ENCODE measurements at regions not wholly inside any gene's neighbourhood (a gene's known extent, or its start where the extent isn't known, plus 50 kb on each side); places are given as distances from the start of the nearest gene placed in this dataset.

GRCh38 chr11:112844517-112844916, 116.7 kb upstream of the NCAM1 start:
- Histone ChIP-seq H3K27ac (ENCODE audit: insufficient read depth, low read depth, low read length) (no peak overlapping the region), H3K9me1 (replicated peaks; ENCODE audit: control insufficient read depth, extremely low read depth, insufficient read depth, low read length) (no peaks in the 10 kb centered on the region)

GRCh38 chr11:112847568-112847967, 113.7 kb upstream of the NCAM1 start:
- intact Hi-C loops (cut with micrococcal nuclease) = no loop called here
- Histone ChIP-seq H3K27me3 (ENCODE audit: control insufficient read depth in 2 of 2, insufficient read depth in 2 of 2, low read length in 2 of 2) (no peaks in the 10 kb centered on the region), H3K36me3 (ENCODE audit: control insufficient read depth in 2 of 2, extremely low read depth in 1 of 2, insufficient read depth in 2 of 2, low read length in 2 of 2) (no peaks in the 10 kb centered on the region), H3K9ac (replicated peaks; ENCODE audit: extremely low read depth, insufficient read depth, low read length) (no peak overlapping the region), H4K20me1 (replicated peaks; ENCODE audit: control insufficient read depth, extremely low read depth, insufficient read depth, low read length) (no peaks in the 10 kb centered on the region), H3K4me2 (ENCODE audit: insufficient read depth, low read length) (no peak overlapping the region), H3K9me1 (replicated peaks; ENCODE audit: control insufficient read depth, extremely low read depth, insufficient read depth, low read length) (no peaks in the 10 kb centered on the region), H3K9me3 (replicated peaks; ENCODE audit: control insufficient read depth, insufficient read depth, low read length) (peaks cover 2% of the 10 kb centered on the region), H3K4me3 (replicated peaks in 1 of 3; ENCODE audit: insufficient read depth in 1 of 3, low read depth in 1 of 3, low read length in 3 of 3) (no peak overlapping the region), H2AFZ (ENCODE audit: low read depth, low read length) (no peak overlapping the region), H3K79me2 (ENCODE audit: control insufficient read depth, insufficient read depth, low read length) (no peaks in the 10 kb centered on the region), H3K4me1 (ENCODE audit: control insufficient read depth, extremely low read depth, insufficient read depth, low read length) (no peaks in the 10 kb centered on the region), H3K27ac (ENCODE audit: insufficient read depth, low read depth, low read length) (no peak overlapping the region)
- dilution Hi-C loops (cut with MboI; ENCODE audit: extremely low pct_ligation_motif_present, low sequenced_read_pairs) = no loop called here
- BruUV-seq (replicated peaks) = no TSS peak
- CTCF ChIA-PET = no interaction called here
- POLR2A ChIA-PET = no interaction called here
- FAIRE-seq (no peak), DNase-seq (ENCODE audit: low read depth, low spot score) (no peak)
- TF ChIP-seq POLR2AphosphoS5 (IDR thresholded peaks at IDR 0.05; ENCODE audit: insufficient read depth, low read depth, low read length) = no peak

More at GRCh38 chr11:112844517-112844916, 116.7 kb upstream of the NCAM1 start:
- CTCF ChIA-PET = no interaction called here
- TF ChIP-seq EZH2 (IDR thresholded peaks at IDR 0.05; ENCODE audit: borderline replicate concordance, low read depth, low read length, severe bottlenecking) (no peak), POLR2AphosphoS5 (IDR thresholded peaks at IDR 0.05; ENCODE audit: insufficient read depth, low read depth, low read length) (no peak), JUN (IDR thresholded peaks at IDR 0.05; ENCODE audit: borderline replicate concordance, insufficient read depth, insufficient read length, low read depth) (no peak), GATA2 (IDR thresholded peaks at IDR 0.05; ENCODE audit: insufficient read depth, insufficient read length, low read depth, low read length) (no peak), FOS (IDR thresholded peaks at IDR 0.05; ENCODE audit: borderline replicate concordance, insufficient read depth, low read length) (no peak), MAX (IDR thresholded peaks at IDR 0.05; ENCODE audit: insufficient read depth, insufficient read length) (no peak)
- BruUV-seq (replicated peaks) = no TSS peak
- no peaks in the 10 kb centered on the region for H3K79me2 ChIP-seq (ENCODE audit: control insufficient read depth, insufficient read depth, low read length)
- DNase-seq (ENCODE audit: low read depth, low spot score) (no peak), FAIRE-seq (no peak)
- H2AFZ ChIP-seq (ENCODE audit: low read depth, low read length) = no peak overlapping the region
- peaks cover 2% of the 10 kb centered on the region for H3K9me3 ChIP-seq (replicated peaks; ENCODE audit: control insufficient read depth, insufficient read depth, low read length)
- H3K4me2 ChIP-seq (ENCODE audit: insufficient read depth, low read length) = no peak overlapping the region
- intact Hi-C loops (cut with micrococcal nuclease) (no loop called here), dilution Hi-C loops (cut with MboI; ENCODE audit: extremely low pct_ligation_motif_present, low sequenced_read_pairs) (no loop called here)
- H3K4me3 ChIP-seq (replicated peaks in 1 of 3; ENCODE audit: insufficient read depth in 1 of 3, low read depth in 1 of 3, low read length in 3 of 3) = no peak overlapping the region
- no peaks in the 10 kb centered on the region for H3K4me1 ChIP-seq (ENCODE audit: control insufficient read depth, extremely low read depth, insufficient read depth, low read length)
- no peaks in the 10 kb centered on the region for H3K27me3 ChIP-seq (ENCODE audit: control insufficient read depth in 2 of 2, insufficient read depth in 2 of 2, low read length in 2 of 2)
- H3K9ac ChIP-seq (replicated peaks; ENCODE audit: extremely low read depth, insufficient read depth, low read length) = no peak overlapping the region
- H4K20me1 ChIP-seq (replicated peaks; ENCODE audit: control insufficient read depth, extremely low read depth, insufficient read depth, low read length) = no peaks in the 10 kb centered on the region
- POLR2A ChIA-PET = no interaction called here
- no peaks in the 10 kb centered on the region for H3K36me3 ChIP-seq (ENCODE audit: control insufficient read depth in 2 of 2, extremely low read depth in 1 of 2, insufficient read depth in 2 of 2, low read length in 2 of 2)
